PC-3 (cell line): ENCODE measurements at regions not wholly inside any gene's neighbourhood (a gene's known extent, or its start where the extent isn't known, plus 50 kb on each side); places are given as distances from the start of the nearest gene placed in this dataset.

Experiments
- ATAC-seq: fragments of 200-7000 bp; cut with Tn5 transposase; 2 replicates; pipeline ENCODE4 v1.9.1; 2020; ENCODE audit warnings: mild to moderate bottlenecking, moderate library complexity
- BruUV-seq: library from RNA; stranded (reverse); fragments of 400-500 nt; replicated peaks from 2 replicates; lab custom pipeline; 2021; lab: Mats Ljungman, UMichigan
- CTCF ChIA-PET: fragments of 300-600 bp; sonication (Branson Sonifier 250); formaldehyde crosslinking; loops from one replicate; lab custom pipeline; 2022; ENCODE audit warnings: antibody characterized with exemption; lab: Charles Lee
- POLR2A ChIA-PET: fragments of 300-600 bp; sonication (Branson Sonifier 250); formaldehyde crosslinking; loops from one replicate; lab custom pipeline; 2022; ENCODE audit warnings: antibody characterized with exemption; ENCODE audit not compliant: unreplicated experiment; lab: Charles Lee
- DNase-seq: peaks from one replicate; pipeline ENCODE4 v3.0.0-alpha.2; 2015
- H2AFZ ChIP-seq: fragments of 300-600 bp; sonication (generic); 2 replicates; pipeline ENCODE4 v1.6.0; 2016; ENCODE audit warnings: antibody characterized with exemption, low read length
- H3F3A ChIP-seq: fragments of 300-600 bp; sonication (generic); one replicate; pipeline ENCODE4 v1.6.0; 2017; ENCODE audit warnings: antibody characterized with exemption, low read length, control low read depth, mild to moderate bottlenecking; ENCODE audit not compliant: unreplicated experiment
- H3K27ac ChIP-seq: fragments of 300-600 bp; sonication (generic); 2 replicates; pipeline ENCODE4 v1.5.1; 2016; ENCODE audit warnings: mild to moderate bottlenecking, low read length
- H3K27me3 ChIP-seq: fragments of 300-600 bp; sonication (generic); 2 replicates; pipeline ENCODE4 v1.6.1; 2016; ENCODE audit warnings: low read length, mixed read lengths
- H3K36me3 ChIP-seq: fragments of 300-600 bp; sonication (generic); 2 replicates; pipeline ENCODE4 v1.6.1; 2016; ENCODE audit warnings: low read depth, mixed run types, low read length, mixed read lengths
- H3K4me1 ChIP-seq: fragments of 300-600 bp; sonication (generic); 2 replicates; pipeline ENCODE4 v1.5.1; 2016; ENCODE audit warnings: low read length; ENCODE audit not compliant: insufficient read depth
- H3K4me2 ChIP-seq: fragments of 300-600 bp; sonication (generic); 2 replicates; pipeline ENCODE4 v1.6.0; 2016; ENCODE audit warnings: low read length
- H3K4me3 ChIP-seq: fragments of 300-600 bp; sonication (generic); 2 replicates; pipeline ENCODE4 v1.5.1; 2016; ENCODE audit warnings: mild to moderate bottlenecking, low read length, mixed read lengths
- H3K79me2 ChIP-seq: fragments of 300-600 bp; sonication (generic); 2 replicates; pipeline ENCODE4 v1.6.1; 2017; ENCODE audit warnings: low read length, mixed read lengths
- H3K9ac ChIP-seq: fragments of 300-600 bp; sonication (generic); 2 replicates; pipeline ENCODE4 v1.6.0; 2016; ENCODE audit warnings: mild to moderate bottlenecking, low read length
- H3K9me2 ChIP-seq: fragments of 300-600 bp; sonication (generic); replicated peaks from 2 replicates; pipeline ENCODE4 v1.6.1; 2016; ENCODE audit warnings: mixed run types, low read length, mixed read lengths
- H3K9me3 ChIP-seq: fragments of 300-600 bp; sonication (generic); 2 replicates; pipeline ENCODE4 v1.6.1; 2016; ENCODE audit warnings: low read length, mixed read lengths
- H4K20me1 ChIP-seq: fragments of 300-600 bp; sonication (generic); 2 replicates; pipeline ENCODE4 v1.6.1; 2016; ENCODE audit warnings: low read length, mixed read lengths
- CTCF ChIP-seq: fragments of 300-600 bp; sonication (generic); conservative IDR thresholded peaks from 2 replicates; pipeline ENCODE4 v1.5.1; 2017; ENCODE audit warnings: antibody characterized with exemption, low read depth, mild to moderate bottlenecking, low read length
- EZH2 ChIP-seq: fragments of 300-600 bp; sonication (generic); IDR thresholded peaks from one replicate; pipeline ENCODE4 v1.6.1; 2017; ENCODE audit warnings: antibody characterized with exemption, mild to moderate bottlenecking, low read length; ENCODE audit not compliant: unreplicated experiment
- EZH2phosphoT487 ChIP-seq: fragments of 300-600 bp; sonication (generic); IDR thresholded peaks from 2 replicates; pipeline ENCODE4 v1.6.1; 2018; ENCODE audit warnings: mild to moderate bottlenecking, antibody characterized with exemption, low read length, borderline replicate concordance
- intact Hi-C: fragments of 100-400 bp; cut with micrococcal nuclease; formaldehyde crosslinking; loops from 2 replicates; pipeline ENCODE4 v1.9.0; 2023

- peak overlapping the region; percentile 92 for H3K27ac ChIP-seq
- H3K36me3 ChIP-seq, result no peaks in the 10 kb centered on the region
- H3K4me3 ChIP-seq, result no peak overlapping the region
- H3F3A ChIP-seq, result peaks cover 3% of the 10 kb centered on the region
- no peak for TF ChIP-seq EZH2
- TF ChIP-seq EZH2phosphoT487, result no peak
- TF ChIP-seq CTCF, result no peak
- no peaks in the 10 kb centered on the region for H4K20me1 ChIP-seq
- ATAC-seq, result peak; percentile 96
- H3K4me2 ChIP-seq, result peak overlapping the region; percentile 37; the same call in 1 of the 2 replicates
- H3K79me2 ChIP-seq, result no peaks in the 10 kb centered on the region
- no TSS peak for BruUV-seq
- POLR2A ChIA-PET, result interaction anchor here (0.6 kb wide), 1 partner anchor 524 kb away, joined by 13 read pairs; no protein-coding TSS in a partner anchor
- H2AFZ ChIP-seq, result no peak overlapping the region
- peak; percentile 84 for DNase-seq
- H3K9me3 ChIP-seq, result no peaks in the 10 kb centered on the region
- intact Hi-C loops, result loop anchor here (1.0 kb wide), 2 partner anchors 58 to 189 kb away; no protein-coding TSS in a partner anchor
- H3K9ac ChIP-seq, result no peak overlapping the region; the same call in 1 of the 2 replicates
- no peaks in the 10 kb centered on the region for H3K9me2 ChIP-seq
- CTCF ChIA-PET, result no interaction called here
- peaks cover 28% of the 10 kb centered on the region for H3K4me1 ChIP-seq
- H3K27me3 ChIP-seq, result no peaks in the 10 kb centered on the region
These were observed 264.1 kb downstream of the KIF21A start for GRCh38 chr12:39178837-39179236.

GRCh38 chr12:39176356-39176755, 266.6 kb downstream of the KIF21A start:
- H3K36me3 ChIP-seq, result no peaks in the 10 kb centered on the region
- no peak overlapping the region for H3K4me2 ChIP-seq
- DNase-seq (no peak), ATAC-seq (no peak)
- H3K9me2 ChIP-seq, result no peaks in the 10 kb centered on the region
- no peak overlapping the region for H3K9ac ChIP-seq
- intact Hi-C loops, result no loop called here
- ChIA-PET CTCF (no interaction called here), POLR2A (no interaction called here)
- no peaks in the 10 kb centered on the region for H3K9me3 ChIP-seq
- BruUV-seq, result no TSS peak
- H3F3A ChIP-seq, result peaks cover 3% of the 10 kb centered on the region
- H3K27me3 ChIP-seq, result no peaks in the 10 kb centered on the region
- H3K4me1 ChIP-seq, result peaks cover 38% of the 10 kb centered on the region
- no peaks in the 10 kb centered on the region for H4K20me1 ChIP-seq
- TF ChIP-seq CTCF, result no peak
- TF ChIP-seq EZH2phosphoT487, result no peak
- no peak for TF ChIP-seq EZH2
- H2AFZ ChIP-seq, result no peak overlapping the region
- no peak overlapping the region for H3K27ac ChIP-seq
- no peak overlapping the region for H3K4me3 ChIP-seq
- no peaks in the 10 kb centered on the region for H3K79me2 ChIP-seq

- H2AFZ ChIP-seq, result peak overlapping the region; percentile 14
- peak overlapping the region; percentile 23; the same call in 1 of the 2 replicates for H3K4me3 ChIP-seq
- no peaks in the 10 kb centered on the region for H3K79me2 ChIP-seq
- peak overlapping the region; percentile 82 for H3K9ac ChIP-seq
- H4K20me1 ChIP-seq, result no peaks in the 10 kb centered on the region
- intact Hi-C loops, result loop anchor here (1.0 kb wide), 1 partner anchor 64 kb away; no protein-coding TSS in a partner anchor
- H3K4me1 ChIP-seq, result peaks cover 31% of the 10 kb centered on the region
- no peaks in the 10 kb centered on the region for H3K27me3 ChIP-seq
- no TSS peak for BruUV-seq
- peak overlapping the region; percentile 97 for H3K27ac ChIP-seq
- no peaks in the 10 kb centered on the region for H3F3A ChIP-seq
- ChIA-PET CTCF (no interaction called here), POLR2A (interaction anchor here (0.7 to 0.9 kb wide), 2 partner anchors 66 to 97 kb away, joined by 3 to 4 read pairs; no protein-coding TSS in a partner anchor)
- H3K4me2 ChIP-seq, result peak overlapping the region; percentile 72
- no peaks in the 10 kb centered on the region for H3K36me3 ChIP-seq
- ATAC-seq (peak; percentile 91), DNase-seq (peak; percentile 80)
- H3K9me2 ChIP-seq, result no peaks in the 10 kb centered on the region
- no peak for TF ChIP-seq EZH2phosphoT487
- no peak for TF ChIP-seq EZH2
- no peak for TF ChIP-seq CTCF
- H3K9me3 ChIP-seq, result no peaks in the 10 kb centered on the region
These were observed 268.3 kb upstream of the CPNE8 start for GRCh38 chr12:39173726-39174125.
